ENCODE measurements at regions not wholly inside any gene's neighbourhood (a gene's known extent, or its start where the extent isn't known, plus 50 kb on each side); places are given as distances from the start of the nearest gene placed in this dataset.

DNA sequence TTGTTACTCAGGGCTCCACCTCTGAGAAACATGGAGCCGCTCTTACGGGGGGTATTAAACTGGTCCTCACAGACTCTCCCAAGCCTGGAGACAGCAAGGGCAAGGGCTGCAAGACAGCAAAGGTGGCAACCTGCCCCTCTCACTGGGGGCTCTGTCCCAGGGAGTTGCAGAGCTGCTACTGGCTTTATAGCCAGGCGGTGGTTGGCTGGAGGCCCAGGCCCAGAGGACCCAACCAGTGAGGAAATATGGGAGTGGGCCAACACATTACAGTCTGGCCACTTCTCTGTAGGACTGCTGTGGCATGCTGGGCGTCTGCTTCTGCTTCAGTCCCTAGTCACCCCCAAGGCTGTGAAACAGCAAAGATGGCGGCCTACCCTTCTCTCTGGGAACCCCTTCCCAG, 597.2 kb downstream of the LRRC70 start:
- FAIRE-seq: no peak

DNA sequence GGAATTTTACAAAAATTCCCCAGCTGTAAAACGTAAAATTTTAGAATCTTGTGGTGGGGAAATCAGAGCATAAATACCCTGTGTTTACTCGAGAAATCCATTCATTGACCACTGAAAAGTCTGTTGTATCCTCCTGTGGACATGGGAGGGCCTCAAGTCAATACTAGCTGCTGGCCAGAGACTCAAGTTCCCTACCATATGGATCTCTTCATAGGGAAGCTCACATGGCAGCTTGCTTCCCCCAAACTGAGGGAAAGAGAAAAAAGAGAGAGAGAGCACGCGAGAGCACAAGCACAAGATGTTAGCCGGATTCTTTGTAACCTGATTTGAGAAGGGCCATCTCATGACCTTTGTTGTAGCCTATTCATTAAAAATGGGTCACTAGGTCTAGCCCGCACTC, 591.9 kb downstream of the LRRC70 start:
- FAIRE-seq: no peak

DNA sequence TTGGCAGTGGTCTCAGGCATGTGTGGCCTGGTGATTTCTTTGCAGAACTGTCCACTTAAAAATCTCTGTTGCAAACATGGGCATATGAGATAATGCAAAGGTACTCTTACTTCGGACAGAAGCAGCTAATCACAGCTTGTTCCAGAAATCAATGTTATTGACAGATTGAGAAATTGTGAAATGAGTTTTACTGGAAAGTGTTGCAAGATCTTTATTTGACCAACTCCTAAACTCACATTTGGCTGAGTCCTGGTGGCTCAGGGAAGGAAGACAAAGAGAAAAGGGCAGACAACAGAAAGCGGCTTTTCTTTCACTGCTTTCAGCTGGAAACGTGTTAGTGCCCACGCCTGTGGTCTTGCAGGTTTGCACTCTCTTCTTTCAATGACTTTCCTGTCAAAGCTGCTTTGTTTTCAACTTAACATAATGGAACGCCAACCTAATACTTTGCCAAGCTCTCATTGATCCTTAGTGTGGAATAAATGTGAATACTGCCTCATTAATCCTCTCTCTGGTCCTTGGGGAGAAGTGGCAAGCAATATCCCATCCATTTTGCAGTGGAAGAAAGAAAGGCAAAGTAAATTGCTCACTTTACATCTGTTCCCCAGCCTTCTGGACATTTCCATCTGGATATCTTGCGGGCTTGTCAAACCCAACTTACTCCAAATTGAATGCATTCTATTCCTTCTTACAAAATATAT, 586.4 kb downstream of the LRRC70 start:
- FAIRE-seq: no peak

DNA sequence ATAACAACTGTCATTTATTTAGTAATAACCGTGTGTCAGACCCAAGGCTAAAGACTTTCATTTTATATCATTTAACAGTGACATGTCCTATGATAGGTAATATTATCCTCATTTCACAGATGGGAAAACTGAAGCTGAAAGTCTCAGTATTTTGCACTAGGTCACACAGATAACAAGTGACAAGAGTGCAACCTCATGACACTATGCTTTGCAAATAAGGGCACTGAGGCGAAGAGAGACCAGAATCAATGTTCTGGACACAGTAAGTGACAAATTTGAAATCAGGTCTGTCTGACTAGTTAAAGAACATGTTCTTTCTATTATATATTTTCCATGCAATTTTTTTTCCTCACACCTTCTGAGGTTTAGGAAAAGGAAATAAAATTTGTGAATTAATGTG, 585.7 kb downstream of the LRRC70 start:
- no peak for FAIRE-seq

DNA sequence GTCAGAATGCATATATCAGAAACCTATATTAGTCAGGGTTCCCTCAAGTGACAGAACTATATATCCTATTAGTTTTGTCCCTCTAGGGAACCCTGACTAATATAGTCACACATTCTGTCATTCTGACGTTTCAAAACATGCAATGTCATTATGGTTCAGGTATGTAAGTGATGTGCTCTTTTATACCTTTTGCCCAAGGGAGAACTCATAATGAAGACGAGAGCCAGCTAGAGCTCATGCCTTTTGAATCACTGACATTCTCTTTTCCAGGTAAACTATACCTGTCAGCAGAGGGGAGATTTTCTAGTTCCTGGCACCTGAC, 576.7 kb downstream of the LRRC70 start:
- no peak for FAIRE-seq

DNA sequence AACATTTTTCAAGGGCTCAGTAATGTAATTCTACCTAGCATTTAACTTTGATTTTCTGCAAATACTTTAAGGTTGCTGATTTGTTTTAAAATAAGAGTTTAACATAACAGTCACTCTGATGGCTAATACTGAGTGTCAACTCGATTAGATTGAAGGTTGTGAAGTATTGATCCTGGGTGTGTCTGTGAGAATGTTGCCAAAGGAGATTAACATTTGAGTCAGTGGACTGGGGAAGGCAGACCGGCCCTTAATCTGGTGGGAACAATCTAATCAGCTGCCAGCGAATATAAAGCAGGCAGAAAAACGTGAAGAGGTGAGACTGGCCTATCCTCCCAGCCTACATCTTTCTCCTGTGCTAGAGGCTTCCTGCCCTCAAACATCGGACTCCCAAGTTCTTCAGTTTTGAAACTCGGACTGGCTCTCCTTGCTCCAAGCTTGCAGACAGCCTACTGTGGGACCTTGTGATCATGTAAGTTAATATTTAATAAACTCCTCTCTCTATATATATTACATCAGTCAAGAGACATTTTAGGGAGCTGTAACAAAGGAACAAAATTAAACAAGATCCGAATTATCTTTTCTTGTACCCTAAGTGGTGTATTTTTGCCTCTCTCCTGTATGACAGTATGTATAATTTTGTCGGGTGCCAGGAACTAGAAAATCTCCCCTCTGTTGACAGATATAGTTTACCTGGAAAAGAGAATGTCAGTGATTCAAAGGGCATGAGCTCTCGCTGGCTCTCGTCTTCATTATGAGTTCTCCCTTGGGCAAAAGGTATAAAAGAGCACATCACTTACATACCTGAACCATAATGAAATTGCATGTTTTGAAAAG, 576.1 kb downstream of the LRRC70 start:
- no peak for FAIRE-seq

DNA sequence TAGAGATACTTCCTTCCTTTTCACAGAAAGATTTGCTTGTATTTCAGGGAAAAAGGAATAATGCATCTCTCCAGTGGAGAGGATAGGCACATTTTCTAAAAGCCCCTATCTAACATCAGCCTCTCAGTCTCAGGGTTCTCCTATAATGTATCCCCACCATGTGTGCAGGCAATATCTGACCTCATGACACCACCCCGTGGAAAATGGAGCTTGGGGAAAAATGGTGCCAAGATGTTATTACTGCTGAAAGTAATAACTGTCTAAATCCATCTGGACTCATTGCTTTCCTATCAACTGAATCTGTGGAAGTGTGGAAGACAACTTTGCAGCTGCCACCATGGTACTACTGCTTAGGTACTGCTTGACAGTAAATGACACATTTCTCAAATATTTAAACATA, 574.3 kb downstream of the LRRC70 start:
- FAIRE-seq: no peak

DNA sequence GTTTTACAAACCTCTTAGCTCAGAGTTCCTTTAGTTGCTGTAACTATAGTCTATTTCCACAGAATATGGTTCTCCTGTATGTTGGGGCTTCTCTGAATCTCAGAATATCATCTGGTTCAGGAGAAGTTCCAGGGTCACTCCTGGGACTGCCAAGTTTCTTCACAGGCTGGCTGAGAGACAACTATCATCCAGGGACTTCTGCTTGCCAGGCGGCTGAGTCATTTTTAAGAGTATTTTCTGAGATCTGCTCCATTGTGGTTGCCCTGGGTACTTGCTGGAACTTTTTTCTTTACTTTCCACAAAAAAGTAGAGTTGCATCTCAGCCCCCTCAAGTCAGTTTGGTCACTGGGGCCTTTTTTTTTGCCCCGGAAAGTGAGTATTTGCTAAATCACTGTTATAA, 566.5 kb downstream of the LRRC70 start:
- no peak for FAIRE-seq

DNA sequence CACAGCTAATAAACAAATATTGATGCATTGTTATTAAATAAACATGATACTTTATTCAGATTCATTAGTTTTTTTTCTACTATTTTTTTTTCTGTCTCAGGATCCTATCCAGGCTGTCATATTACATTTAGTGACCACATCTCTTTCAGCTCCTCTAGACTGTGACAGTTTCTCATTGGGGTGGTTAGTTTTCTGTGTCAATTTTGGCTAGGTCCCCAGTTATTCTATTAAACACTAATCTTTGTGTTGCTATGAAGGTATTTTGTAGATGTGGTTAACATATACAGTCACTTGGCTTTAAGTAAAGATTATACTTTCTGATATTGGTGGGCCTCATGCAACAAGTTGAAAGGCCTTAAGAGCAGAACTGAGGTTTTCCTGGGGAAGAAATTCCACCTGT, 563.0 kb downstream of the LRRC70 start:
- no peak for FAIRE-seq

DNA sequence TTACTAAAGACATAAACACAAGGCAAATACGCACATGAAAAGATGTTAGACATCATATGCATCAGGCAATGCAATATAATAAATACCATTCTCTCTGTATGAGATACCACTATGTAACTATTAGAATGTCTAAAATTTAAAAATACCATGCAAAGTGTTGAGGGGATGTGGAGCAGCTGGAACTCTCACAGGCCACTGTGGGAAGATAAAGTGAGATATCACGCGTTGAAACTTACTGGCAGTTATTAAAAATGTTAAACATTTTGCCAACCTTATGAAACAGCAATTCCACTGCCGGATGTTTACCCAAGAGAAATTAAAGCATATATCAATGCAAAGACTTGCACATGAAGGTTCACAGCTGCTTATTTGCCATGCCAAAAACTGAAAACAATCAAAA, 556.7 kb downstream of the LRRC70 start:
- no peak for FAIRE-seq

DNA sequence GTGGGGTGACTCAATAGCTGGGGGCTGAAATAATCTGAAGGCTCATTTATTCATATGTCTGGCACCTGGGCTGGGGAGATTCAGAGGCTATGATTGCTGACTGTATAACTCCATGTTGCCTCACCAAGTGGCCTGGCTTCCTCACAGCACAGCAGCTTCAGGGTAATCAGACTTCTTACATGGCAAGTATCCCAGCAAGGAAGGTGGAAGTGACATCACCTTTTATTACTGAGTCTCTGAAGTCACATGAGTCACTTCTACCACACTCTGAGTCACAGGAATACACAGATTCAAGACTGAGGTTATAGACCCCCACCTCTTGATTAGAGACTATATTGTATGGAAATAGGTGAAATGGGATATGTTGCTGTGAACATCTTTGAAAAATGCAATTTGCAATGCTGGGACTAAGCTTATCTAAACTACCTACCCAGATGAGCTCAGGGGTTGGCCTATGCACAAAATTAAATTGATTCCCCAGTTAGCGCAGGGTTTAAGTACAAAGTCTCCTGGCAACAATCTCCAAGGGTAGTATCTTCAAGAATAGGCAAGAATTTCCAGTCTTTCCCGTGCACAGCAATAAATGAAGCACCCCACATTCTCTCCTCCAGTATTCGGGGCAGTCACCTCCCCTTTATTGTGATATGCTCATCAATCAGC, 553.1 kb downstream of the LRRC70 start:
- no peak for FAIRE-seq

DNA sequence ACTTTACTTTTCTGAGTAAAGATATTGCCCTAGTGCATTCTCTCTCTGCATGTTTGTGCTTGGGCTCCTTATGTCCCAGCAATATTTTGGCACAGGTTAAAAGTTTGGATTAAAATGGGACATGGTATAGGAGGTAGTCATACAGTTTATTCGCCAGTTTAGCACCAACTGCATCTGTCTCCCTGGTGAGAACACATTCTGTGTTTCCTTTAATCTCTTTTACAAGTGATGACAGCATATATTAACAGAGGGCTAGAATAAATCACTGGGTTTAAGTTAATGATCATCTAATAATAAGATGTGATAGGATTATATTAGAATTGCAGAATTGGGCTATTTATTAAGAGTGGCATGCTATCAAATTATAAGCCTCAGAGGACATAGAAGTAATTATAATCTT, 550.1 kb downstream of the LRRC70 start:
- FAIRE-seq: no peak

DNA sequence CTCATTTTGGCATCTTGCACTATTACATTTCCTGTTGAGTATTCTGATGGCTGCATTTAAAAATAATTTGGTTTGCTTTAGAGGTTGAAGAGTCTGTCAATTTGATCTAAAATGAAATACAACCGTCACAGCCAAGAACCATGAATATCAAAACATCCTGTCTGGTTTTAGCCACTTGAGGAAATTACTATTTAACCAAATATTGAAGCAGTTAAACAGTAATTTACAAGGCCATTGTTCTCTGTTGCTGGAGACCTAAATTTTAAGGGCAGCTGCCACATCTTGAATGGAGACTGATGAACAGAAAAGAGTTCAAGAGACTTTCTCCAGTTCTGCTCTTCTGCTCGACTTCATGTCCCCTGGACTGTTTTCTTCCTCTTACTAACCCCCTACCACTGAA, 549.4 kb downstream of the LRRC70 start:
- FAIRE-seq: no peak

DNA sequence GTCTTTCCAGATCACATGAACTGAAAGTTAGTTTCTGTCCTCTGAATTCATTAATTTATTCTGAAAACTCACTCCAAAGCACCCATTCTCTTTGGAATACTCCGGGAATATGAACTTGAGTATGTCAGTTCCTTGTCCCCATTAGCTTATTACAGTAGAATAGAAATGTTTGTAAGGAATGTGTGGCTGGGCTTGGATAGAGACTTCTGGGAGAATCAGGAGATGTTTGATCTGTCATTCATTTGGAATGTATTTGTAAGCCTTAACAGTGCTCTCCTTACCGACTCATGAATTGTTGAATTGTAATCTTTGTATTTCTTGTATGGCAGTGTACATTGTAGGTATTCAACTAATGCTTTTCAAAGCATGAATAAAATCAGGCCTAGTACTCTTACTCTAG, 548.4 kb downstream of the LRRC70 start:
- FAIRE-seq: no peak

DNA sequence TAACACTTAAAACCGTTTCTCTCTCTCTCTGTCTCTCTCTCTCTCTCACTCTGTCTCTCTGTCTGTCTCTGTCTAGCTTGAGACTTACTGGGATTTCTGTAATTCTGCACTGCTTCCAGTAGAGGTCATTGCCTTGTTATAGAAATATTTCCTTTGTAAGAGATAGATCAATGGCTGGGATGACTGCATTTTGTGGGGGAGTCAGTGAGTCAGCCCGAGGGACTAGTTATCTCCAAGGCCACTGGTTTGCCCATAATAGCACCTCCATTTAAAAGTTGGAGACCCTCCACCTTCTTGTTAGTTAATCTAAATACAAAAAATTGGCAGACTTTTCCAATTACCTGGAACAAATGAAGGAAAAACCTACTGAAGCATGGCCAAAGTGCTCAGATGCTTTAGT, 547.2 kb downstream of the LRRC70 start:
- no peak for FAIRE-seq

DNA sequence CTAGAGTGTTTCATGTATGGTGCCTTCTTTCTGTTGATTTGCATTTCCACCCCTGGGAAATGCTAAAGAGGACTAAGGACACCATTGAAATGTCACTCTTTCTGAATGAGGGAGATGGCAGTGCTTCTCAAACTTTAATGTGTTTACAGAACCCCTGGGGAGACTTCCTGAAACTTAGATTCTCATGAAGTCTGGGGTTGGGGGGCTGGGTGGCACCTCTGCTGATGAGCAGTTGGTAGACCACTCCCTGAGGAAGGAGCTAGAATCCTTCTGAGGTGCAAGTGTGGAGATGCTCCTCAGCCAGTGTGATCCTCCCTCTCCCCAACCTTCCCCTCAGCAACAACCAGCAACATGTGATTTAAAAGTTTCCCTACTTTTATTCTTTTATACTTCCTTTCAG, 546.8 kb downstream of the LRRC70 start:
- no peak for FAIRE-seq

DNA sequence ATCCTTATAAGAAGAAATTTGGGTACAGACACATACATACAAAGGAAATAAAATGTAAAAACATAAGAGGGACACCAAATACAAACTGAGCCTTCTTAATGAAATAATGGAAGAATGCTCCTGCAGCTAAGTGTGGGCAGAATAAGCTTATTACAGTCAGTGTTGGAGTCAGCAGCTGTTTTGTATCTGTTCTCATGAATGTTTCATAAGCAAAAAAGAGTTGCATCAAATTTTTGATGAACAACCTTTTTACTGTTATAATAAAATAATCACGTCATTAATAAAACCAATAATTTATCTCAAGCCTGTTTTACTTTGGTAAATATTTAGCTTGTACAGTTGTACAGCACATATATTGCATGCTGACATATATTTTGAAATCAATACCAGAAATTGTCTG, 545.6 kb downstream of the LRRC70 start:
- no peak for FAIRE-seq

DNA sequence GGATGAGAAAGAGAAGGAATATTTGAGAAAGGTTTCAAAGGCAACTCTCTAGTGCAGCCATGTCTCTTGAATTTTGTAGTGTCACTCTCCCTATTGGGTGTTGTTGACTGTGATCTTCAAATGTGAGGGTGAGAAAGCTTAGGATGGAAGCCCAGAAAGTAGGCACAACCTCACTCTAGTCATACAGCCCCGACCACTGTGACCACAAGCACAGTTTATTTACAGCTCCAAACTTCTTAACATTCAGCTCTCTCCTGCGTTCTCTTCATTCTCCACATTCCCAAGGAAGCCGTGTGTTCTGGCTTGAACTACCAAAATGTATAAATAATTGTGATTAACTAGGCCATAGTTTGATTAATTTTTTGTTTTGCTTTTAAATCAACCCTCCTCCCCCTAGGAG, 542.9 kb downstream of the LRRC70 start:
- no peak for FAIRE-seq

DNA sequence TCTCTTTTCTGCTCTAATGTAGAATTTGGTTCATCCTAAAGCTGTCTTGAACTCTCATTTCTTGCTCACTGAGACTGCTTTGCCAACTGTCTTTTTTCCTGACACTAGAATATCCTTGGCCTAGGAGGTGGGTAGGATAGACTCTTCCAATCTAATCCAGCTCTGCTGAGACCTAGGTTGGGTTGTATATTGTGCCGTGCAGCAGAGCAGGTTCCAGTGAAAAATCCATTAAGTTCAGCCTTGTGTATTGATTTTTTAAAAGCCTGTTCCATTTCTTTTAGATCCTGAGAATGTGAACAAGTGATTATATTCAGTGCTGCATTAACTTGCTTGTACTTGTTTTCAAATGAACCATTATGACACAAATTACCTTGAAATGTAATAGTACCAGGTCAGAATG, 539.6 kb downstream of the LRRC70 start:
- FAIRE-seq: no peak

DNA sequence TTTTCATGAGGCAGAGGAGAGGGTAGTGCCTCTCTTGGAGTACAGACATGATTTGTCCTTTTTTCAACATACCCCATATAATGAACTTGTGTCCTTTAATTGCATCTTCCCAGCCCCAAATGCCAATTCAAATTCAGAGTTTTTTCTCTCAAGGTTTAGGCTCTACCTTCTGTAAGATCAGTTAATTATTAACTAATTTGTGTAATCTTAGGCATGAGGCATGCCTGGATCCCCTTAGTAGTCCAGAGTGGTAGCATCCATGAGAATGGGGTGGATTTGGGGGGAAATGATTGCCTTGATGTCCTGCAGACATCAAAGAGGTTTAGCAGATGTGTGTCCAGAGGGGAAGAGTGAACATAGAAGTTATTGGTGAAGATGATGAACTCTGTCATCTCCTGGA, 533.3 kb downstream of the LRRC70 start:
- FAIRE-seq: no peak

DNA sequence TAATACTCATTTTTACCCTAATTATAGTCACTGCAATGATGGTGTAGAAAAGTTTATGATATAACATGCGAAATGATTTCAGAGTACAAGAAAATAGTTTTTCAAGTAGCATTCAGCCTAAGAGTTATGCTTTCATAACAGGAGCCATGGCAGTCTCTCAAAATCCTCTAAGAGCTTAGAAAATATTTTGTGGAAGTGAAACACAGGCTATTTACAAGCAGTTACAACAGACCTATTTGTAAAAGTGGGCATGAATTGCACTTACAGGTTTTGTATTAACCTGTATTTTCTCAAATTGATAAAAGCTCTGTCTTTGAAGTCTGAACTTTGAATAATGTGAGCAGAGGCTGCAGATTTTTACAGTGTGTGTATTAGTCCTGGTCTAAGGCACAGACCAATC, 523.3 kb downstream of the LRRC70 start:
- FAIRE-seq: no peak

DNA sequence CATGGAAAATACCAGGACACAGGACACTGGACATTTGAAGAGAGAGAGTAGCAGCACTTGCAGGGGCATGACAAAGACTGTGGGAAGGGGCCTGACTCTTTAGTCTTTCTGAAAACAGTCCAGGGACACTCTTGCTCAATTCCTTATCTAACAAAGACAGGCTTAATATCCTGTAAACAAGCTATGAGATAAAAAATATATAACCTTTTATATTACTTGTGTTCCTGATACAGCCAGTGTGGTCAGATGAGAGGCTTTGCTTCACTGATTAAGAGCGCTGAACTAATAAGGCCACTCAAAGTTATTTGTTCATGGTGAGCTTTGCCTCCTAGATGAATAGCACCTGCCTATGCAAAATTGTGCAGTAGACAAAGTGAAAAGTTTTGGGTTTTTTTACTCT, 518.7 kb downstream of the LRRC70 start:
- no peak for FAIRE-seq

DNA sequence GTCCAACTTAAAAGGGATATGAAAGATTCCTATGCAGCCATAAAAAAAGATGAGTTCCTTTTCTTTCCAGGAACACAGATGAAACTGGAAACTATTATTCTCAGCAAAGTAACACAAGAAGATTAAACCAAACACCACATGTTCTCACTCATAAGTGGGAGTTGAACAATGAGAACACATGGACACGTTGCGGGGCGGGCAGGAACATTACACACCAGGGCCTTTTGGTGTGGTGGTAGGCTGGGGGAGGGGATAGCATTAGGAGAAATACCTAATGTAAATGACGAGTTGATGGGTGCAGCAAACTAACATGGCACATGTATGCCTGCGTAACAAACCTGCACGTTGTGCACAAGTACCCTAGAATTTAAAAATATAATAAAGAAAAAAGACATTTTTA, 516.1 kb downstream of the LRRC70 start:
- no peak for FAIRE-seq

DNA sequence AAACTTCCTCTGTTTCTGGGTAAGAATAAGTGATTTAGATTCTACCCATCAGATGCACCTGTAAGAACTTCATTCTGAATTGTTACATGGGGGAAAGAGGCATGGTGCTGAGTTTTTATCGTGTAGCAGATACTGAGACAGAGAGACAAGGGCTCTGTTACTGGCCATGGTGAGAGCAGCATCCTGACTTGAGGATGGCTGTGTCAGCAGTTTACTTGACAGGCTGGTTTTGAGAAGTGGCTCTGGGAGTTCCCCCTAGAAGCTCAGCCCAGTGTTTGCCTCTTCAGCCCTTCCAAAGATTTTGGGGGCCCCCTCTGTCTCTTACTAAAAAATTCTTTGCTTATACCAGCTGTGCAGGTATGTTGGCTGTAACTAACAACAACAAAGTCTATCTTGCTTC, 510.5 kb downstream of the LRRC70 start:
- FAIRE-seq: no peak

All from TTC549 (cell line).